GM06990 (cell line): ENCODE measurements at regions not wholly inside any gene's neighbourhood (a gene's known extent, or its start where the extent isn't known, plus 50 kb on each side); places are given as distances from the start of the nearest gene placed in this dataset.
A peak's percentile ranks its signal among the peaks of the same experiment; 100 is the strongest.

ENCODE experiments used
- DNase-seq: peaks from one replicate; pipeline ENCODE4 v3.0.0-alpha.2; 2011; ENCODE audit not compliant: insufficient read length; ENCODE audit errors: extremely low read depth
- H3K27me3 ChIP-seq: replicated peaks from 2 replicates; pipeline ENCODE4 v1.6.0; 2011; ENCODE audit warnings: low read length; ENCODE audit not compliant: control insufficient read depth, insufficient read depth
- H3K36me3 ChIP-seq: 2 replicates; pipeline ENCODE4 v1.5.1; 2011; ENCODE audit warnings: low read length; ENCODE audit not compliant: control insufficient read depth, insufficient read depth
- H3K4me3 ChIP-seq: replicated peaks from 2 replicates; pipeline ENCODE4 v1.5.1; 2011; ENCODE audit warnings: low read depth, mild to moderate bottlenecking, control low read depth, low read length
- CTCF ChIP-seq: IDR thresholded peaks from 2 replicates; pipeline ENCODE4 v1.5.1; 2011; ENCODE audit warnings: low read length, control low read depth, mild to moderate bottlenecking, inconsistent platforms; ENCODE audit not compliant: insufficient read depth, poor library complexity, severe bottlenecking

DNA sequence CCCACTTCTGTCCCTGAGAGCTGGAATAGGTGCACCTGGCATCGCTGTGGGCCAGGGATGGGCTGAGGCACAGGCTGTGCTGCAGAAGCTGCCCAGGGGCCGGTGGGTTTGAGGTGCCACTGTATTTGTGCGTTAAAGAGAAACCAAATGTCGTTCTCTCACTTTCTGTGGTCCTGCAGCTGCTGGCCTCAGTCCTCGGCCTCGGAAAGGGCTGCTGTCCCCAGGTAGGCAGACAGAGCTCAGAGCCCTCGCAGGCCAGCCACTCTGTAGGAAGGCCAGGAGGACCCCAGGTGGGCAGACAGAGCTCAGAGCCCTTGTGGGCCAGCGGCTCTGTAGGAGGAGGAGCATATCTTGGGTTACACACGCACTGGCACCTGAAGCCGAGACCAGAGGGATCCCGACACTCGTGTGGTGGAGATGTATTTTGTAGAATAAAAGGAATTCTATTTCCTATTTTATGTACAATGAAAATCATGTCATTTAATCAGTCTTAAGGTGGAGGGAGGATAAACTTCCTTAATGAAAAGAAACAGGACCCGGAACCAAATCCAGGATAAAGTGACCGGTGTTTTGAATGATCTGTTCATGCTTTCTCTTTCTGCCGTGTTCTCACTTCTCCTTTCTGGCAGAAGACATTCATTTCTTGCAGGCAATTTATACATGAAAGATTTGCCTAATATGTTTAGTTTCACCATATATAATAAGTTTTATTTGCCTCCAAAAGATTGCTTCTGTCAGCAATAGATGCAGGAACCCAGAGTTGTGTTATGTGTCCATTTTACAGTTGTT, 54.4 kb upstream of the HGFAC start:
- no peaks in the 10 kb centered on the region for H3K36me3 ChIP-seq
- no peaks in the 10 kb centered on the region for H3K27me3 ChIP-seq
- peak; percentile 64 for DNase-seq
- peak overlapping the region; percentile 50 for H3K4me3 ChIP-seq
- TF ChIP-seq CTCF: no peak

DNA sequence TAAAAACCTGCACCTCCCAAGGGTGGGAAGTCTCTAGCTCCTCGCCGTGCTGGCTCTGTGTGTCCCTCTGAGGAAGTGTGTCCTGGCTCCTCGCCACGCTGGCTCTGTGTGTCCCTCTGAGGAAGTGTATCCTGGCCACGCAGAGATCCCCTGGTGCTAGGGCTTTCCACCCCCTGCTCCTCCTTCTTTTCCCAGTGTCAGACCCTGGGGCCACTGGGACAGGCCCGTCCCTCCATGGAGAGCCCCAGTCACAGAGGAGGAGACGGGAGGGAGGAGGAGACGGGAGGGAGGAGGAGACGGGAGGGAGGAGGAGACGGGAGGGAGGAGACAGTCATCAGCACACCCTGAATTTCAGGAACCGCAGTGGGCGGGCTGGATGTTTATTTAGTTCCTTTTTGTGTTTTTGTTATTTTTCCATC, 53.8 kb upstream of the HGFAC start:
- Histone ChIP-seq H3K4me3 (peak overlapping the region; percentile 50), H3K36me3 (no peaks in the 10 kb centered on the region), H3K27me3 (no peaks in the 10 kb centered on the region)
- no peak for TF ChIP-seq CTCF
- DNase-seq: peak; percentile 56

- H3K36me3 ChIP-seq: no peaks in the 10 kb centered on the region
- no peak for TF ChIP-seq CTCF
- peak overlapping the region; percentile 50 for H3K4me3 ChIP-seq
- H3K27me3 ChIP-seq: no peaks in the 10 kb centered on the region
- peak; percentile 54 for DNase-seq
Measured at GRCh38 chr4:3388471-3389232, 53.1 kb upstream of the HGFAC start.

GRCh38 chr4:3389233-3390215, 52.2 kb upstream of the HGFAC start:
- TF ChIP-seq CTCF: no peak
- no peak for DNase-seq
- H3K27me3 ChIP-seq: no peaks in the 10 kb centered on the region
- H3K4me3 ChIP-seq: peak overlapping the region; percentile 13; the same call in 1 of the 2 replicates
- no peaks in the 10 kb centered on the region for H3K36me3 ChIP-seq

- Histone ChIP-seq H3K36me3 (no peaks in the 10 kb centered on the region), H3K4me3 (no peak overlapping the region), H3K27me3 (no peaks in the 10 kb centered on the region)
- no peak for TF ChIP-seq CTCF
- no peak for DNase-seq
Measured at GRCh38 chr4:3390288-3390811, 51.4 kb upstream of the HGFAC start.
